ENCODE measurements at regions not wholly inside any gene's neighbourhood (a gene's known extent, or its start where the extent isn't known, plus 50 kb on each side); places are given as distances from the start of the nearest gene placed in this dataset.

- TF ChIP-seq ZNF142 (CRISPR knock-in tag; IDR thresholded peaks at IDR 0.05) (no peak), NFYB (CRISPR knock-in tag; IDR thresholded peaks at IDR 0.05) (no peak), GLMP (CRISPR knock-in tag; IDR thresholded peaks at IDR 0.05; ENCODE audit: borderline replicate concordance) (no peak), RFXAP (CRISPR knock-in tag; IDR thresholded peaks at IDR 0.05; ENCODE audit: borderline replicate concordance) (no peak), RARG (CRISPR knock-in tag; IDR thresholded peaks at IDR 0.05; ENCODE audit: low read depth) (no peak), STAT5B (CRISPR knock-in tag; IDR thresholded peaks at IDR 0.05) (no peak), ZNF138 (CRISPR knock-in tag; IDR thresholded peaks at IDR 0.05; ENCODE audit: low read depth) (no peak), JUND (CRISPR knock-in tag; IDR thresholded peaks at IDR 0.05) (no peak), ZUFSP (CRISPR knock-in tag; IDR thresholded peaks at IDR 0.05; ENCODE audit: borderline replicate concordance) (no peak), THAP9 (CRISPR knock-in tag; IDR thresholded peaks at IDR 0.05; ENCODE audit: borderline replicate concordance) (no peak), NPAS2 (CRISPR knock-in tag; IDR thresholded peaks at IDR 0.05; ENCODE audit: borderline replicate concordance) (no peak), ZNF446 (CRISPR knock-in tag; IDR thresholded peaks at IDR 0.05) (no peak)
Measured at GRCh38 chr4:182190306-182190705, 52.9 kb upstream of the TENM3 start (continued).

All from HepG2 (cell line).